Superior temporal gyrus (tissue), 1 donor: ENCODE measurements at regions not wholly inside any gene's neighbourhood (a gene's known extent, or its start where the extent isn't known, plus 50 kb on each side); places are given as distances from the start of the nearest gene placed in this dataset.

Experiments
- DNase-seq: peaks from one replicate; pipeline ENCODE4 v3.0.0-alpha.2; 2016; ENCODE audit errors: extremely low spot score

DNA sequence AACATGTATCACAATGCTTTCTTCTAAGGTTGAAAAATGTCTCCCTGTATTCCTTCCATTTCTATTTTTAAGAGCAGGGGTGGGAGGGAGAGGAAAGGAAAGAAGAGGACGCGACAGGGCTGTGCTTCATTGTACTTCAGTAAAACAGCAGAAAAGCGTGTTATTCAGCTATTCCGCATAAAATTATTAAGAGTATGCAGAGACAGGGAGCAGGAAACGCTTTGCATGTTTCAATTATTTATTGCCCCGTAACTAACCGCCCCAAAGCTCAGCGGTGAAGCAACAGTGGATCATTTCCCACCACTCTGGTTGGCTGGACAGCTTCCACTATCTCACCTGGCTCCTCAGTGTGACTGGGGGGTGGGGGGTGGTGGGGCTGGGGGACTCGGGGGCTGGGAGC, 188.9 kb downstream of the TTLL2 start:
- no peak for DNase-seq

DNA sequence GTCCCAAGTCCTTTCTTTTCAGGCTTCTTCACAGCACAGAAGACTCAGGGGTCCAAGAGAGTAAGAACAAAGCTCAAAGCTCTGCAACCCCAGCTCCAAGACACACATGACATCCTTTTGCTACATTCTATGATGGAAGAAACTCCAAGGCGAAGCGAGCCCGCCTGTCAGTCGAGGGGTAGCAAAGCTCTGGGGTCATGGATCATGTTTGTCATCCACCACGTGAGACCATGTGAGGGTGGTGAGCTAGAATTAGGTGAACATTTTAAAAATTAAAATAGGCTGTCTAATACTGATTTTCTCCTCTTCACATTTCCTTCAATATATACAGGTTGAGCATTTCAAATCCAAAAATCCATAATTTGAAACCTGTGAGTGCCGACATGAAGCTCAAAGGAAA, 189.6 kb downstream of the TTLL2 start:
- no peak for DNase-seq

DNA sequence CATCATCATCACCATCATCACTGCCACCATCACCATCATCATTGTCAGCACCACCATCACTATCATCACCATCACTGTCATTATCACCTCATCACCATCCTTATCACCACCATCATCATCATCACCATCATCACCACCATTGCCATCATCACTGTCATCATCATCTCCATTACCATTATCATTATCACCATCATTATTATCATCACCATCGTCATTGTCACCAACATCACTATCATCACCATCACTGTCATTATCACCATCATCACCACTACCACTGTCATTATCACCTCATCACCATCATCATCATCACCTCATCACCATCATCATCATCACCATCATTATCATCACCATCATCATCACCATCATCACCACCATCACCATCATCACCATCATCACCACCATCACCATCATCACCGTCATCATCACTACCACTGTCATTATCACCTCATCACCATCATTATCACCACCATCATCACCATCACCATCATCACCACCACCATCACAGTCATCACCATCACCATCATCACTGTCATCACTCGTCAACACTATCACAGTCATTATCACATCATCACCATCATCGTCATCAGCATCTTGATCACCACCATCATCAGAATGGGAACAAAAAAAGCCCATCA, 191.1 kb downstream of the TTLL2 start:
- no peak for DNase-seq

DNA sequence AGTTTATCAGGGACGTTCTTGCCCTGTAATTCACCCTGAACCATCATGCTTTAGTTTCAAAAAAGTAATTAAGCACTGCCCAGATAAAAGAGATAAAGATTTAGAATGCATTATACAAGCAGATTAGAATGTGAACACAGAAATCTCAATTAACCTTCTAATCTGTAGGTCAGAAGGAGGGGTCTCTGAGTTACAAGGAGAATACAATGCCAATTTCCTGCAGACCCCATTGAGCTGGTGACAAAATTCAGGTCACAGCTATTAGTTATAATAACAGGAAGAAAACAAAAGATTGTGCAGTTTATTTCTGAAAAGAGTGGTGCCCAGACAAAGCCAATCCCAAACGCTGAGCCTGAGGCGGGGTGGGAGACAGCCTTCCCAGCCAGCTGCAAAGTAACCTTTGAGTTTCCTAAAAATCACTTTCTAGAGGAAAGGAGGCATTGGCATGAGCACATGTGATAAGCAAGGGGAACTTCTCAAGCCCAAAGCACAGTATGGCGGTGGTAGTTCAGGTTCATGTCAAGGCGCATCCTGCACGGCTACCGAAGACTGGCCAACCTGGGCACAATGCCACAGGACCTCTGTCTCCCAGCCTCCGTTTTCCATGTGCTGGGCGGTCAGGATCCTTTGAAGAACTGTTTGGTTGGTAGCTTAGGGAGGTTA, 192.5 kb downstream of the TTLL2 start:
- DNase-seq, result no peak

DNA sequence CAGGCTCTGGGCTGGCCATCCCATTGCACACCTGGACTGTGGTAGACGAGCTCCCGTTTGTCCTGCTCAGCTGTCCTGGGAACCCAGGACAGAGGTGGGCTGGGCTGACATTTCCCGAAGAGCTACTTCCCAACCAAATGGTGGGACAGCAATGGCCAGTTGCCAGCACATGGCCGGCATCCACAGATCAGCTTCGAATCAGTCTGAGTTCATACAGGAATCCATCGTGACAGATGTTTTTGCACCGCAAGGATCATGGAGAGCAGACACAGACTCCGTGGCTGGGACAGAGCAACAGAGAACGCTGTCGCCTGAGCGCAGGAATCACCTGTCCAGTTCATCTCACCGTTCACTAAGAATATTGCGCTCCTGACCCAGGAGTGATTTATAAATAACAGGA, 198.5 kb downstream of the TTLL2 start:
- no peak for DNase-seq

DNA sequence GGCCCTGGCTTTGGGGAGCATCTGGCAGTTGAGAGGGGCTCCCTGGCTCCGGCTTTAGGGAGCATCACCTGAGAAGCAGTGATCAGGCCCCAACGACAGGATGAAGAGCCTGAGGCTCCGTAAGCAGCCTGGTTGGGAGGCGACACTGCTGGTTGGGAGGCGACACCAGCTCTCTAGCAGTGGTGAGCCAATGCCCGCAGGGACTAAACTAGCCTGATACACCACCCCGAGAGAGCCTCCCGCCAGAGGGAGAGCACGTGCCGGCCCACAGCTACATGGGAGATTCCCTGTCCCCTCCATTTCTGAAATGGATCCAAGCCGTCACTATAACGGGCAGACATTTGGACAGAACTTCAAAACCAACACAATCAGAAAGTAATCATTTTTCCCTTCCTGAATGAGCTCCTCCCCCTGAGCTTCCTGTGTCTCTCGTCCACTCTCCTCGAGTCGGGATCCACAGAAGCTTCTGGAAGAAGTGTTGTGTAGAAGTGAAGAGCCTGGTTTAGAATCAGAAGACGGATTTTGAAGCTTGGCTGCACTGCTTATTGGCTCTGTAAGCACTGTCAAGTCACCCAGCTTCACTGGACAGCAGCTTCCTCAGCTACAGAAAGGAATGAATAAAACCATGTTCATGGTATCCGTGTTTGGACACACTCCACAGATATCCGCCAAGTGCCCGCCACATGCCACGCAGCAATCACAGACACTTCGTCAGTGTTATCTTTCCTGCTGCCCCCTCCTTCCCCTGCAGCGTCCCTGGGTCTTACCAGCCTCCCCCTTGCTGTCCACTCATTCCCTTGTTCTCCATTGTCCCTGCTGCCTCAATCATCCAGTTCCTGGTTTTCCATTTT, 199.6 kb downstream of the TTLL2 start:
- DNase-seq, result no peak

DNA sequence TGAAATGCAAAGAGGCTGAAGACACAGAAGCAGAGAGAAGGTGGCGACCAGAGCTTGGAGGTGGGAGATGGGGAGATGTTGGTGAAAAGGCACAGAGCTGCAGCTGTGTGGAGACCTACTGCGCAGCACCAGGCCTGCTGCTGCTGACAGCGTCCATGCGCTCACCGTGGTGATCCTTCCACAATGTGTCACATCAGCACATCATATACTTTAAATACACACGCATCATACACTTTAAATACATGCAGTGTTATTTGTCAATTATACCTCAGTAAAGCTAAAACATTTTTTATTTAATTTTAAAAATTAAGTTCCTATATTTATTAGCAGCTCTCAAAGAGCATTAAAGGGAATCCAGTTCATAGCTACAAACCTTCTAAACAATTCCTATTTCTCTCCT, 200.9 kb downstream of the TTLL2 start:
- DNase-seq, result no peak

DNA sequence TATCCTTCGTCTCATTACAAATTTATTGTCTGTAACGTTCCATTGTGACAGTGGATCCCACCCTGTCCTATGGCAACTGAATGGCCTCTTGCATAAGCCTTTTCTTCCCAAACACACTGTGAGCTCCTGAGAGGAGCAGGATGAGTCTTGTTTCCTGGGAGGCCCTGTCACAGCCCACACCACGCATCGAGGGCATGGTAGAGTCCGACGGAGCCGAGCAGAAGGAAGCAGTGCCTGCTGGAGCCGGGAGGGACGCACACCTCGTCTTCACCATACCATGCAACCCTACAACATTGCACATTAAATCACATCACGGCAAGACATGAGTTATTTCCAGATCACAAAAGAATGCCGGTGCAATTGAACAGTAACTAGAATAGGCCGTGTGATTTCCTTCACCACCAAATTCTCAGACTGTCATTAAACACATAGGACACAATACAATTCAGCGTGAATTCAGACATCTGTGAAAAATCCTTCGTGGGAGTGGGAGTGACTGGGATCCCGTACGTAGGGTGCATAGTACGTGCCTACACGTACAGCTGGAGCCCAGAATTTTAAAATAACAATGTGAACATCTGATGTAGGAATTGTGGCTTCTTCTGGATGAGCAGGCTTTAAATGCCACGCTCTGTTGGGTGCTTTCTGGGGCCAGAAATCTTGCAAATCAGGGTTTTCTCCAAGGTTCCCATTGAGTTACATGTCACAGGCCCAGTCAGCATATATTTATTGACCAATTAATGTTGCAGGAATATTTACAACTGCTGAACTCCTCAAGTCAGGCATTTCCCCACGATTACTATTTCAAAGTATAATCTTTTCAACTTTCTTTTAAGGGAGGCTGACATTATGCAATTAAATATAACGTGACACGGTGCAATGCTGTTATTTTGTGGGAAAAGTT, 201.8 kb downstream of the TTLL2 start:
- no peak for DNase-seq

DNA sequence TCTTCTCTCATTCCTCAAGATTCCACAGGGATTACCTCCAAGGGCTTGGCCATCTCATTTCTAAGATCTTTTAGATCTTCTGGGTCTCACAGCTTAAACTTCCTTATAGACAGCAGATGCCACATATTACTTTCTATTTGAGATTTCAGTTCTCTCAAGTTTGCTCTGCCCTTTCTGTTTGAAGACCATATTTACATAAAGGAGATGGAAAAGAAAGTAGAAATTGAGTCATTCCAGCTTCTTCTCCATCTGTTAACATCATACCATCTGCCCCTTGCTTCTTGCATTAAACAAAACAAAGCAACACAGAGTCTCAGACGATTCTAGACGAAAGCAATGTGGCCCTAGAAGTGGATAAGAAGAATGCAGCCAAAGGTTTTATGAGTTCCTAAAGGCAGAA, 203.4 kb downstream of the TTLL2 start:
- no peak for DNase-seq

DNA sequence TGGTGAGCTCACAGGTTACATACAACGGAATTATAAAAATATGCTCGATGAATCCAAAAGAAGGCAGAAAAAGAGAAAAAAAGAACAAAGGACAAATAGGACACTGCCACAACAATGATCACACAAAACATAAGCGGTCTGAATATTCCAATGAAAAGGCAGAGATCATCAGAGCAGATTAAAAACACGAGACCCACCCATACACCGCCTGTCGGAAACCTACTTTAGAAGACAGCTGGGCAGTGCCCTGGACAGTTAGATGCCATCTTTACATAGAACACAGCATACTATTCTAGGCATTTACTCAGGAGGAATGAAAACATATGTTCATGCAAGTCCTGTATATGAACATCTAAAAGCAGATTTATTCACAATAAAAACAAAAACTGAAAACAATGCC, 204.1 kb downstream of the TTLL2 start:
- DNase-seq, result no peak

DNA sequence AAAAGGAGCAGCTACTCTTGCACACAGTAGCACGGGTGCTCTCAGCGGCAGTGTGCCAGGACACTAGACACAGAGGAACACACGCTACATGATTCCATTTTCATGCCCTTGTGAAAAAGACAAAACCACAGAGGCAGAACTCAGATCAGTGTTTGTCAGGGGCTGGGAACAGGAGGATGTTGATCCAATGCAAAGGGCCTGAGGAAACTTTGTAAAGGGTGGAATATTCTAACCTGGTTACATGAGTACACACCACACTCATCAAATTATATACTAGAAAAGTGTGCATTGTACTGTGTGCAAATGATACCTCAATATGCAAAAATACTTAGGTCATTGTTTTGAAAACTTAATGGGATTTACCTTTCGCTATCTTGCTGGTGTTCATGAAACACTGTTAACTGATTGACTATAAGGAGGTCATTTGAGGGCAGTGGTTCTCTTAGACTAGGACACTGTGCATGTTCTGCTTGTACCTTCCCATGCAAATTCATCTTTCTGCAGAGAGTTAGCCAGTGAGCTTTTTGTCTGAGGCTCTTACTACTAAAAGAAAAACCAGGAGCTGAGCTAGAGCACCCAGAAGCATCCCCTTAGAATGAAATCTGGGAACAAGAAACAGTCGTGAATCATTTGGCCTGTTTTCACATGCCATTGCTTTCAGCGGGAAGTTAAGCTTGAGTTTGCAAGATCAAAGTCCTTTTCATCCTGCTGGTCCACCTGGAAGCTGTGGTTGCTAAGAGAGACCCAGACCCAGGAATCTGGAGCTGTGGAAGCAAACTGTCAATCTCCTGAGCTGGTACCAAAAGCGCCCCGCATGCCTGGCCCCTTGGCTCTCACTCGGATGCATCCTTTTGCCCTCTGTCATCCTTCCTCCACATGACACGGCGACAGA, 204.8 kb downstream of the TTLL2 start:
- no peak for DNase-seq

DNA sequence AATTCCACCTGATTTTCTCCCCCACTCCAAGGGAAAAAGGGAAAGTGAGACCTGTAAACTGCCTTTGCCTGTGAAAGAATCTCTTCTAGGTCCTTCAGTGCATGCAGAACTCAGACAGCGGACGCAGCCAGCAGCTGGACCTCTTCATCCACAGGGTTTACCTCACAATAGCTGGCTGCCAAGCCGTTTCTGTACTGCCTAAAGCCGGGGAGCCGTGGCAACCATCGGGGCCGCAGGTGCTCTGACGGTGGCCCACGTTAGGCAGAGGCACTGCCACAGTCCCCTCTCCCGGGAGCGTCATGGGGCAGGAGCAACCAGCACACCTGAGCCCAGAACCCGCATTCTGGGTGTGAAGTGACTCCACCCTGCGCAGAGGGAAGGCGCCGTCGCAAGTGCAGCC, 206.1 kb downstream of the TTLL2 start:
- no peak for DNase-seq

DNA sequence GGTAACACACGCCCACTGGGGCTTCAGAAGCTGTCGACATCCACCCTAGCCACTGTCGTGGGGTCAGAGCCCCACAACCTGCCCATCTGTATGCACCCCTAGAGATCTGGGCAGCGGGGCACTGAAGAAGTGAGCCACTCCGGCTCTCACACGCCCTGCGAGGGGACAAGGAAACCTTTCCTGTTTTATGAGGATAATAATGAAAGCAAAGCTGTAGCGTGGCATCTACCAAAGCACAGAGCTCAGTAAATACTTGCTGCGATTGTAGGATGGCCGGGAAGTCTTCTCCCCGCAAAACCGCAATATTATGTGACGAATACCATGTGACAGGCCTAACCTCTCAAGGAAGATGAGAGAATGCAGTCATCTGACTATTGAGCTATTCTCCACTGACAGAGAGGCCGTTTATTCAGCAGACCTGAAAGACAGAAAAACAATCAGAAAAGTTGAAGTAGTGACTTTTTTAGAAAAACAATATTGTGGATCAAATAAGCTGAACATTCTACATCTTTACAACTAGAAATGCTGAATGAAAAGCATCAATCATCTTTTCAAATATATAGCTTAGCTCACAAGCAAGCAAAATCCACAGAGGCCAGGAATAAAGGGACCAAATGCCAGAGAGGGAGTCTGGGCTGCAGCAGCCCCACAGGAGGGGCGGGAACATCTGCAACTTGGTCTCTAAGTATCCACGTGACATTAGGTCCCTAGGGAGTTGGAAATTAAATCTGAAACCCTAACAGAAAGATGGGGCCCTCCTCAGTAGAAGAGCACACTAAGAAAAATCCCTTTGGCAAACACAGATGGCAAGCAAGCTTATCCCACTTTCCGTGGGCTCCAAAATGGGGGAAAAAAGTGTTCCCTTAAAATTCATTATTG, 207.8 kb downstream of the TTLL2 start:
- DNase-seq, result no peak

DNA sequence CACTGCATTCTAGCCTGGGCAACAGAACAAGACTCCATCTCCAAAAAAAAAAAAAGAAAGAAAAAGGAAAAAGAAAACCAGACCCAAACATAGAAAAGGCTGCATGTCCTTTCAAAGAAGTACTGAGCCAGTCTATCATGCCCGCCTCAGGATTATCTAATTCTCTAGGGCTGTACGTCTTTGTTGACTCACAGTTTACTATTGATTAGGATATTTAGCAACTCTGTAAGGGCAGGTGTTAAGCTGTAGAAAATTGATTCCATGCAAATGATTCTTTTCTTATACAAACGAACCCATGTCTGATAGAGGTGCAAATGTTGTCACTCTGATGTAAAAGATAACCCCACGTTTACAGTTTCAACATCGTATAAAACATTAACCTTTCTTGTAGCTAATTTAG, 209.0 kb downstream of the TTLL2 start:
- no peak for DNase-seq

DNA sequence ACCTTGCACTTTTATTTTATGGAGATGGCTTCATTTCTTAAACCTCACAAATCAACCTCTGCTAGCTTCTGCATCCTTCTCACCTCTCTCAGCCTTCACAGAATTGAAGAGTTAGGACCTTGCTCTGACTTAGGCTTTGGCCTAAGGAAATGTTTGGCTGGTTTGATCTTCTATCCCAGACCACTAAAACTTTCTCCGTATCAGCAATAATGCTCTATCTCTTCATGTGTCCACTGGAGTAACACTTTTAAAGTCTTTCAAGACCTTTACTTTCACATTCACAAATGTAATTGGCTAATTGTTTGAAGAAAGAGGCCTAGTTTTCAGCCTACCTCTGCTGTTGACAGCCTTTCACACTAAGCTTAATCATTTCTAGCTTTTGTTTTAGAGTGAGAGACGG, 212.9 kb downstream of the TTLL2 start:
- no peak for DNase-seq

DNA sequence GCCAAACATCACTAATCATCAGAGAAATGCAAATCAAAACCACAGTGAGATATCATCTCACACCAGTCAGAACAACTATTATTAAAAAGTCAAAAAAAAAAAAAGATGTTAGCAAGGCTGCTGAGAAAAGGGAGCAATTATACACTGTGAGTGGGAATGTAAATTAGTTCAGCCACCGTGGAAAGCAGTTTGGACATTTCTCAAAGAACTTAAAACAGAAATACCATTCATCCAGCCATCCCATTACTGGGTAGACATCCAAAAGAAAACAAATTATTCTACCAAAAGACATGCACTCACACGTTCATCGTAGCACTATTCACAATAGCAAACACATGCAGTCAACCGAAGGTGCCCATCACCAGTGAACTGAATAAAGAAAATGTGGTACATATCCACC, 213.9 kb downstream of the TTLL2 start:
- DNase-seq, result no peak

DNA sequence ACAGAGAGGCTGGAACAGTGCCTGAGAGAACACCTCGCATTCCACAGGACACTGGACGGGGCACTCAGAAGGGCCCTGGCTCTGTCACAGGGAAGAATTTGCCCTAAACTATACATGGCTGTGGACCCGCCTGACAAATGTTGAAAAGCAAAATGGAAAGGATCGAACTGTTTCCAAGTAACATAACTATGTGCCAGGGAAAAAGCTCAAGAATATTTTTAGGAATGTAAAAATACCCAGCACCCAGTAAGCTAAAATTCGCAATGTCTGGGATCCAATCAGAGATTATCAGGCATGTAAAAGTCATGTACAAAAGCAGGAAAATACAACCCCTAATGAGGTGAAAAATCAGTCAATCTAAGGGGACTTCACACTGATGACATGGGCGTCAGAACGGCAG, 215.9 kb downstream of the TTLL2 start:
- DNase-seq, result no peak

DNA sequence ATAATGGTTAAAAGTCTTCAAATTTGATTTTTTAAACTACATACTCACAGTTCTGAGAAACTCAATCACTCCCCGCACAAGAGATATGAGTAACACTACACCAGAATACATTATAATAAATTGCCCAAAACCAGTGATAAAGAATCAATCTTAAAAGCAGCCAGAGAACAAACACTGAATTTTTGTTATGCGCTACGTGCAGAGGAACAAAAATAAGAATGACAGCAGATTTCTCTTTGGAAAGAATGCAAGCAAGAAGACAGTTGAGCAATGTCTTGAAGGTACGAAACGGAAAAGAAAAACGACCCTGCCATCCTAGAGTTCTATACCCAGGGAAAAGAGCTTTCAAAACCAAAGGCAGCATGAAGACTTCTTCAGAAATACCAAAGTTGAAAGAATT, 216.7 kb downstream of the TTLL2 start:
- no peak for DNase-seq

DNA sequence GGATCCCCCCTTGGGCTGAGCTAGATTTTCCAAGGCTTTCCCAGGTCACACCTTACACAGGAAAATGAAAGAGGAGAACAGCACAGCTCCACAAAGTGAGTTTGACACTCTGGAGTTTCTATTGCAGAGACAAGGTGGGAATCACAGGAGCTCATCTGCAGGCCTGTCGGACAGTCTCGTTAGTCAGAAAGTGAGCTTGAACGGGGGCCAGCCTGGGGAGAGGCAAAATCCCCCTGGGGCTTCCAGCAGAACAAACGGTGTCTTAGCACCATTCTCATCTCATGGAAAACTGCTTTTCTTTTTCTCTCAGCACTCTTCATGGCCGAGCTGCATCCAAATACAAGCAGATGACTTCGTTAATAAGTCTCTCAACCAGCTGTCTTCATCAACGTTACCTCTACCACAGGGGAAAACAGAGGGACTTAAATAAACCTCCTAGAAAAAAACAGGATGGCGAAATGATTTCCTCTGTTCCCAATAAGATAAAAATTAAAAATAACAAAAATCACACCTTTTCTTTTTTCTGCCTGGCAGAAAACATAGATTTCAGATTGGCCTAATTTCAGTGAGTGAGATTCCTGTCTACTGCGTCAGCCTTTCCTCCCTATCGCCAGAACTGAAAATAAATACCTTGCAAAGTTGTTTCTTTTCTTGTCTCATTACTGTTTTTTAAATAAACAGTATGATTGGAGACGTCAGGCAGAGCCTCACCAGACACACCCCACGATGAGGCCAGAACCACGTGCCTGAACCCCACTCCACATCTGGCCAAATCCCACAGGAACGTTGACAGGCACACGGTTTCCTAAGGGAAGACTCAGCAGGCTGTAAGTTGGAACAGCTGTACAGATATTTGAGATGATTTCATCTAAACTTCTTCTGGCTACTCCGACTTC, 219.0 kb downstream of the TTLL2 start:
- no peak for DNase-seq
